T follicular helper cell (primary cell): ENCODE measurements at regions not wholly inside any gene's neighbourhood (a gene's known extent, or its start where the extent isn't known, plus 50 kb on each side); places are given as distances from the start of the nearest gene placed in this dataset.

ENCODE experiments used
- DNase-seq: peaks from one replicate; pipeline ENCODE4 v3.0.0-alpha.2; 2020; ENCODE audit warnings: low read depth

DNA sequence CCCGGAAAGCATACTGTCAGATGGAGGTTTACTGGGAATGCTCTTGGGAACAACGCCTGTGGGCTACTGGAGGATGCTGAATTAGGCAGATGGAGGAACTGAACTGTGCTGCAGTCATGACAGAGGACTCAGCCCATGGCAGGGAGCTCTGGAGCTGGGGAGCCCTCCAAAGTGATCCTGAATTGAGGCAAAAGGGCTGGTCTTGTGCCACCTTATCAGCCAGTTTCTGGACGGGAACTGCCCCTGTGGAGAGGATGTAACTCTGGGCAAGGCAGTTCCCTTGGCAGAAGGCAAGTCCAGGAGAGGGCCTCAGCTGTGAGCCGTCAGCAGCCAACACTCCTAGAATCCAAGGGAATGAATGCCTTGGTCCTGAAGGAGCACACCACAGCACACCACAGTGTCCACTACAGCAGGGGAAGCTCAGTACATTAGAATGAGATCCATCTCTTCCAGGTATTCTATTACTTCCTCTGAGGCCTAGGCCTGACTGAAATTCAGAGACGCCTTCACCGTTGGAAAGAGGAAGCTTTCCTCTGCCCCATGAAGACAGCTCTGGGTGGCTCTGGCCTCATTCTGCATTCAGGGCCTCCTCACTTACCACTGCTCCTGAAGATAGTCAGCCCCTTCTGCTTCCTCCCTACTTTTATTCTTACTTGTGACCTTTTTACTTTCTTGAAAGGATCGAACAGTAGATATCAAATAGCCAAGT is 139.6 kb upstream of the GPR26 start:
- no peak for DNase-seq

DNA sequence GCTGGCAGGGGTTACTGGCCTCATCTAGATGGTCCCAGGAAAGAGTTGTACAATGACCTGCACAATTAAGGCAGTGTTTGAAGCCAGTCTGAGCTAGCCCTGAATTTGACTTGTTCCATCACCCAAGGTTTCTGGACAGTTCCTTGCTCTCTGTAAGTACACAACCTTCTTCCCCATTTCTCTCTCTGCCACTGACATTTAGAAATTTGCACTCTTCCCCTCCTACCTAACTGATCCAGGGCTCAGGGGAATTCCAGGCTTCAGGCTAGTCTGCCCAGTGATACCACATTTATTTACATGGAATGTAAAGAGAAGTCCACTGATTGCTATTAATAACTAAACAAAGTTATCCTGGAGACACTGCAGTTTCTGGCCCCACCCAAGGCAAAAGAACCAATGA is 139.0 kb upstream of the GPR26 start:
- no peak for DNase-seq

DNA sequence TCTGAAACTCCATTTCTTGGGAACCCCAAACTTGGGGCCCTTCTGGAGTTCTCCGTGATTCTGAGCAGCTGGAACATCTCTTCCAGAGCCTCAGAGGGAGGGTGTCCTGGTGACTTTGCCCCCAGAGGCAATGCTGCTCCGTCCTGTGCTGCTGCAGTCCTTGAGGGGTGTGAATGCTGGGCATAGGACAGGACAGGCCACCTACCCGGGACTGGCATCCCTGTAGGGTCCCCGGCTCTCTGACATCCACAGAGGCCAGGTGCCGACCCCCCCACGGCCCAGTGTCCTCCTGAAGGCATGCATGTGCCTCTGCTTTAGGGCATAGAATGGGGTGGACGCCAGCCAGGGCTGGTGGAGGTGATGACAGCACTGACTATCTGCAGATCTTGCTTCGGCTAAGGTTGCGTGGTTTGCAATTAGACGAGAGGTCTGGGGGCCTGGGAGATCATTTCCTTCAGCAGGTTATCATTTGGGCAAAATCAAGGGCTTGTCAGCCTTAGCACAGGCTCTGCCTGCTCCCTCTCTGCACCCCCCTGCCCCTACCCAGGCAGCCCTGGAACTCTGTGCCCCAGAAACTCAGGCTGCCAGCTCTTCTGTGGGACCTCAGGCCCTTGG is 136.9 kb upstream of the GPR26 start:
- DNase-seq = no peak

DNA sequence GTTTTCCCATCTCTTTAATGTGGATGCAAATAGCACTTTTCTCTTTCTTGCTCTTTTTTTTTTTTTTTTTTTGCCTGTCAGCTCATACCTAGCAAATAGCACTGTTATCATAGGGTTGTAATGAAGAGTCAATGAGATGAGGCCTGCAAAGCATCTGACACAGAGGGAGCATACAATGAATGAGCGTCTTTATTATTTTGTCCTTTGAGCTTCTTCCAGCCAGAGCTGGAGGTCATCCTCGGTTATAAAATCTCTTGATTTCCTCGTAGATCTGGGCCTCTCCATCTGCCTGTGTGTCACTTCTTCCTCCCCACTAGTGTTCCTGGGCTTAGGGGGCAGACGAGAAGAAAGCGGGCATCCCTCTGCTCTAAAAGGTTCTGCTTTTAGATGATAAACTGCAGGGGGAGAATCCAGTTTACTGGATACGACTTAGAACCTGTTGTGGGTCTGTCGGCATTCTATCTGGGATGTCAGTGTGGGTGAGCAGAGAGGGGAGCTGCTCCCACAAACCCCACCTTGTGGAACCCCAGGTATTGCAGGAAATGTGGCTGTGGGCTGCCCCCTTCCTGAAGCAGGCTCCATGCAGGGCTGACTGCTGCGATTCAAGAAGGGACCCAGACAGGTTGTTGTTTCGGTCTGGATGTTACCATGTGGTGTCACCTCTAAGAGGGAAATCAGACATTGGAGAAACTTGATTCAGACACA is 135.8 kb upstream of the GPR26 start:
- no peak for DNase-seq

DNA sequence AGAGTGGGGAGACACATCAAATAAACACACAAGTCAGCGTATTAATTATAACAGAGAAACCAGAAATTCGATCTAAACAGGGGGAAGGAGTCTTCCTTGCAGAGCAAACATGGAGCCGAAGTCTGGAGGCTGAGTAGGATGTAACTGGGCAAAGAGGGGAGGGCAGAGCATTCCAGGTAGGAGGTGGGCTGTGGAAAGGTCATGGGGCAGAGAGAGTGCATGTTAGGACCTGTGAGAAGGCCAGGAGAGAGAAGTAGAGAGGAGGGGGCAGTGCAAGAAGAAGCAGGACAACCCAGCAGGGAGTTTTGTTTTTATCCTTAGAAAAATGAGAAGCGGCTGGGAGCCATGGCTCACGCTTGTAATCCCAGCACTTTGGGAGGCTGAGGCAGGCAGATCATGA is 130.8 kb upstream of the GPR26 start:
- no peak for DNase-seq

DNA sequence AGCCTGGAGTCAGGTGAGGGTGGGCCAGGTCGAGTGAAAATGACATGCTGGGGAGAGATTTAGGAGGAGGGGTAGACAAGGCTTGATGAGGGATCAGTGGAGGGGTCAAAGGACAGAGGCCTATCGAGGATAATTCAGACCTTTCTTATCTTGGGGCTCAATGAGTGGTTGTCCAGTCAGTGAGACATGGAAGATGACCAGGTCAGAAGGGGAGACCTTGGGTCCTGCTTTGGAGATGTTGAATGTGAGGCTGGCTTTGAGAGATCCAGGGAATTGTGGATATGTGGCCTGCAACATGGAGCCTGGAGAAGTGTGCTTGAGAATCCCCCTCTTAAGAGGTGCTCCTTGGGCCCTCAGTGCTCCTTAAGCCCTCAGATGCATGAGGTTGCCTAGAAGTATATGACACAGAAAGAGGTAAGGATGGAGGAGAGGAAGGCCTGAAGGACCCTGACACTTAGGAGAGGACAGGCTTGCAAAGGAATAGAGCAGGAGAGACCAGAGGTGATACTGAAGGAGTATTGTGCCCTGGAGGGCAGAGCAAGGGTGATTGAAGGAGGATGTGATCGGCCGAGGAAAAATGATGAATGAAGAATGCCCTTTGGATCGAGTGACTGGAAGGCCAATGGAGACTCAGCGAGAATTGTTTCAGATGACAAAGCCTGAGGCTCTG is 129.8 kb upstream of the GPR26 start:
- no peak for DNase-seq

DNA sequence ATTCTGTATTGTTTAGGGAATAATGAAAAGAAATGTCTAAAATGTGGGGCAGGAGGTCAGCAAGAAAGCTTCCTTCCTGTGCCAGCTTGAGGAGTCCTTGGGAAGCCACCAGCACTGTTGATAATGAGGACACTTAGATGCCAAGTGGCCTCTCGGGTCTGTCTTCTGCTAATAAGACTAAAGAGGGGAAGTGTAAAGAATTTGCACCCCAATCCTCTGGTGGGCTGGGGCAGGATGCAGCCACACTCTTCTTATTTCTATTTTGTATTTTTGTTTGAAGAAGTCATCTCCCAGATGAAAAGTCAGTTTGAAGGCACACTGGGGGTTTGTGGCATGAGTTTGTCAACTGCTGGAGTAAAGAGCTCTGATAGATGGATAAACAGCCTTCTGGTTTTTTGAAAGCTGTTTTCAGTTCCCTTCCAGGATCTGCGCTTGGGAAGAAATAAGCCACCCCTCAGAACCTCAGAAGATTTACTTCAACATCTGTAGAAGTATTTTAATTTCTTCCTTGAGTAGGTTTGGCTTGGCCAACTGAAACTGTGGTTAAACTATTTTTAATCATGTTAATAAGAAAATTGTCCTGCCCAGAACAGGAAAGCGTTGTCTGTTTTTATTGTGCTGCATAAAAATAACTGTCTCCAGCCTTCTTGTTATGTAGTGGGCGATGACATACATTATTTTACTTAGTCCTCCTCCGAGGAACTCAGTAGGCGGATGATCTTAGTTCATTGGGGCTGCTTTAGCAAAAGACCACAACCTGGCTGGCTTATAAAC is 128.8 kb upstream of the GPR26 start:
- DNase-seq = no peak

DNA sequence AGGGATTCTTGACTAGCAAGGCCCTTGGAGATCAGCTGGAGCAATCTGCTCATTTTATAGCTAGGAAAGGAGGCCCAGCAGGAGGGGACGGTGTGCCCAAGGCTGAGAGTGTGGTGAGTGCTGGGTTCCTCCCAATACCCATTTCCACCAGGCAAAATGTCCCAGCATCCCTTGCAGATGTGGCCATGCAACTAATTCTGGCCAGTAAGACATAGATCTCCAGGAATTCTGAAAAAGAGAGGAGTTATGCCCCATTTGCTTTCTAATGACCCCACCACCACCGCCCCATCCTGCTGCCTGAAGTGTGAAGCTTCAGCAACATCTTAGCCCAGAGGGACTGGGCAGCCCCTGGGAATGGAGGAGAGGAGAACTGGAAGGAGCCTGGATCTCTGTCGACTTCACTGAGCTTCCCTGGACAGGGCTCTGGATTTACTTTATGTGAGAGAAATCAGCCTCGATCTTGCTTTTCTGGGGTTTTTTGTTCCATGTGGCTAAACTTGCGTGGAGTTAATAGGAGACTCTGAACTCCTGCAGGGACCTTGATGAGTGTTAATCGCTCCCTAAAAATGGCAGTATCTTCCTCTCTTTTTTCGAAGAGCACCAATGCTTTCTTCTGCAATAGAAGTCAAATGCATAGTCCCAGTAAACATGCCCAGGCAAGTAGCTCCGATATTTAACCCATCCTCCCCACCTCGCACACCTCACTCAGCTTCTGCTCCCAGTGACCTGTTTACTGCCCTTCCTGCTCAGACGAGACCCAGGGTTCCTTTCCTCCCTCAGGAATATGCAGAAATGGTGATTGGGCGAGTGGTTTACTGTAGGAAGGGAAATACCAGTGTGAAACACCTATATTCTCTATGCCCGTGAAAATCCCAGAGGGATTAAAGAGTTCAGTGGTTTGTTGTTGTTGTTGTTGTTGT is 127.5 kb upstream of the GPR26 start:
- DNase-seq = no peak

DNA sequence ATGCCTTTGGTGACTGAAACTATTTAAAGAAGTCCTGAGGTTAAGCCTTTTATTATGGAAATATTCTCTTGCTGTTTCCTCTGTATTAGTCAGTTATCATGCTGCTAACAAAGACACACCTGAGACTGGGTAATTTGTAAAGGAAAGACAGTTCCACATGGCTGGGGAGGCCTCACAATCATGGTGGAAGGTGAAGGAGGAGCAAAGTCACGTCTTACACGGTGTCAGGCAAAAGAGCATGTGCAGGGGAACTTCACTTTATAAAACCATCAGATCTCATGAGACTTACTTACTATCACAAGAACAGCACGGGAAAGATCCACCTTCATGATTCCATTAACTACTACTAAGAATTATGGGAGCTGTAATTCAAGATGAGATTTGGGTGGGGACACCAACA is 121.2 kb upstream of the GPR26 start:
- no peak for DNase-seq

DNA sequence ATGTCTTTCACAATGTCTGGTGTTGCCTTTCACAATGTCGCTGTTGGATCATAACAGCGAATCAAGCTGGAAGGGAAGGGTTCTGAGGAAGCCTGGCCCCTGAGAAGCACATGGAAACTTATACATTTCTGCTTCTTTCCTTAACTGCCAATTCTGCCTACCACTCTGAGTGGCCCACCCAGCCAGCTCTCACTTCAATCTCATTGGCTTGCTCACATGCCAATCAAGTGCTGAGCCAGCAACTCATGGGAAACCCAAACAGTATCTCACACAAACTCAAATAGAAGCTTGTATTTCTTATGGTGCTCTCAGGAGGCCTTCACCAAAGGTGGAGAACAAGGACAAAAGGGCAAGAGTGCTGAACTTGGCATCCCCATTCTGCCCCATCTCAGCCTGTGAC is 117.4 kb upstream of the GPR26 start:
- no peak for DNase-seq

DNA sequence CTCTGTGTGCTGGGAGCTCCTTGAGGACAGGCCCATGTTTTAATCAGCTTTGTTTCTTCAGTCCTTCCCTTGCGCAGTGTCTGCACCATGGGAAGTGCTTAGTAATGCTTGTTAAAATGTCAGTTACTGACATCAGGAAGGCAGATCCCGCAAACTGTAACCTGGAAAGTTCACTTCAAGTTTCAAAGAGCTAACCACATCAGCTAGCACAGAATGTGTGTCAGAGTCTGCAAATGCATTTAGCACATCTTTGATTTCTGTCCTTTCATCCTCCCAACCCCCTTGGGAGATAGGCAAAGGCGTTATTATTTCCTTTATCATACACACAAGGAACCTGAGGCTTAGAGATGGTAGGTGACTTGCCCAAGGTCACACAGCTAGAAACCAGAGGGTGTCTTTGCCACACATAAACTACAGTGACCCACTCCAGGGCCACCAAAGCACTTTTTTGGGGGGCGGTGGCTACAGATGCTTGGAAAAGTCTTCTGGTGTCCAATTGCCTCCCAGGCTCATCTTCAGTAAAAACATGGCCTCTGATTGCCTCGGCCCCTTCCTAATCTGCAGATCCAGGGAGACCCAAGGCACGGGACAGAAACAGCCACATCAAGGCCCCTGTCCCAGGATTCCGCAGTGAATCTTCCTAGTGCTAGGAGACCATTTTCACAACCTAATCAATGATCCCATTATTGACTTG is 116.2 kb upstream of the GPR26 start:
- no peak for DNase-seq

DNA sequence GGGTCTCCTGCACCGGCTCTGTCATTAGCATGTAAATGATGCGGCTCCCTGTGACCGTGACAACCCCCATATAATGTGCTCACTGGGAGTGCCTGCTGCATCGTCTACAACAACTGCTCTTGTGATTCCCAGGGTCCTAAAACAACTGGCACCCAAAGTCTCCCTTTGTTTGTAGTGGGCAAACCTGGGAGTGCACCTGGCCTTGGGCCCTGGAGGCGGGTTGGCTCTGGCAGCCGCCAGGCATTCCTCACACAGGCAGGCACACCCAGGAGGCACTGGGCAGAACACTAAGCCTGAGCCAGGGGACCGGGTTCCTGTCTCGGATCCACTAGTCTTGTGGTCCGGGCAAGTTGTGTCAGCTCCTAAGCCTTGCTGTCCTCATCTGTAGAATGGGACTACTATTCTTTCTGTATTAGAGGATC is 115.5 kb upstream of the GPR26 start:
- DNase-seq = no peak

DNA sequence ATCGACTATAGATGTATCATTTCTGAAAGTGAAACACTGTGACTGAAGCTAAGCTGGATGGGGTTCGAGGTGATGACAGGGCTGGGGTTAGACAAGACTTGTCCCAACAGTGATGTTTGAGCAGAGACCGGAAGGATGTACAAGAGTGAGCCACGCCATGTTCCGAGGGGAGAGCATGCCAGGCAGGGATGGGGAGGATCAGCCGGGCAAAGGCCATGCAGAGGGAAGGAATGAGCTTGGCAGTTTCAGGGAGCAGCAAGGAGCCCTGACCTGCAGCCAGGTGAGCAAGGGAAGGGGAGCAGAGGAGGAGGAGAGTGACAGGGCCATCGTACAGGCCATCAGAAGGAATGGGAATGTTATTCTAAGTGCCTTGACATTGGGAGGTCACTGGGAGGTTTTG is 114.9 kb upstream of the GPR26 start:
- DNase-seq = no peak

DNA sequence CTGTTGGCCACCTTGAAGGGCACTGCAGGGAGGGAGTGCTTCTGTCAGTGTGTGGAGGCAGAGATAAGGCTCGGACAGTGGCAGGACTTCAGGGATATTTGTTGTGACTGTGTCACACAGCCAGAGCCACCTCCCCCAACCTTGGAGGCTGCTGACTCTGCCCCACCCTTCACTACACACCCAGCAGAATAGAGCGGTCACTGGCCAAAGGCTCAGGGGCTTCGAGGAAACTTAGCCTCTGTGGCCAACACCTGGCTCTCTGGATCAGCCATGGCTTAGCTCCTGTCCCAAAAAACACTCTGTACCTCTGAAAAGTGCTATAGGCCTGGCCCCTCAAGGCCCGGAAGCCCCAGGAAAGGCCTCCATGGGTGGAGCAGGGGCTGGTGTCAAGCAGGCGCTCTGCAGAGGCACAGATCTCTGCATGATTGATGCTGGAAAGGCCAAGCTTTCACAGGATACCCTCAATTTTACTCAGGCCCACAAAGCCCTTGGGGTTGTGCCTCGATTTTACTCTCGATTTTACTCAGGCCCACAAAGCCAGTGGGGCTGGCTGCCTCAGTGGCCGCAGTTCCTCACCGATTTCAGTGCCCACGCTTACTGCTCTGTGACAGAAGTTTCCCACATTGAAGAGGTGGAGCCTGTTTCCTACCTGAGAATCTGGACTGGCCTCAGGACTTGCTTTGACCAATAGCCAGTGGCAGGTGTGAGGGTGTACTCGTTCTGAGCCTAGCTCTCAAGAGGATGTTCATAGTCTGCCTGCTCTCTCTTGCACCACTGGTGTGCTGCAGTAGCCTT is 113.2 kb upstream of the GPR26 start:
- DNase-seq = no peak

DNA sequence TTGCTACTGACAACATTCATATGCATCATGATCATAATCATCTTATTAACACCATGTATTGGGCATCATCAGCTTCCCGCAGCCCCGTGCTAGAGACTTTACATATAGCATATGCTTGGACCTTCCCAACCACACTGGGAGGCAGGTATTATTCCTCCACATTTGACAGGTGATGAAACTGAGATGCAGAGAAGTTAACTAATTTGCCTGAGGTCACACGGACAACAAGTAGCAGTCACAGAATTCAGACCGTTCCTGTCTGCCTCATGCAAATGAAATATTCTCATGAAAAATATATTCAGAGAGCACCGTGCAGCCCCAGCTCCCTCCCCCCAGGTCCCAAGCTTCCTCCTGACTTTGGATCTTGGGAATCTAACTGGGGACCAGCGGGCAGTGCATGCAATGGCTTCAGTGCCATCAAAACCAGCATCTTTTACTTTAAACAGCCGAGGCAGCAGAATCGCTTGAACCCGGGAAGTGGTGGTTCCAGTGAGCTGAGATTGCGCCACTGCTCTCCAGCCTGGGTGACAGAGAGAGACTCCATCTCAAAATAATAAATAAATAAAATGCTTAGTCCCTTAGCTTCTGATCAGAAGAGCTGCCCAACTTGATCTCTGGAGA is 112.2 kb upstream of the GPR26 start:
- DNase-seq = no peak

DNA sequence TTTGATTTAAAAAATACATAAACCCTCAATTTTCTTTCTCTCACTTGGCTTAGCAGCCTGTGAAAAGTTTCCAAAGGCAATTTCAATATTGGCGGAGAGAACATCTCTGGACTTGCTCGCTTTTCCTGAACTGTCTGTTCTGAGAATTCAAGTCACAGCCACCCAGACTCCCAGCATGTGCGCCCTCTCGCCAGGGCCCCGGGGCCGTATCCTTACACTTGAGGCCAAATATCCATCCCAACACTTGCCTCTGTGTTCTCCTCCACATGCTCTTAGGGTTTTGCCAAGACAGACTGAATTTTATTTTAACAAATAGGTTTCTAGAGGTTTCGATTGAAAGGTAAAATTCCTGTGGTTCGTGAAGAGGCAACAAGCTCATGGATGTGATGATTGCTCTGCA is 111.5 kb upstream of the GPR26 start:
- no peak for DNase-seq

DNA sequence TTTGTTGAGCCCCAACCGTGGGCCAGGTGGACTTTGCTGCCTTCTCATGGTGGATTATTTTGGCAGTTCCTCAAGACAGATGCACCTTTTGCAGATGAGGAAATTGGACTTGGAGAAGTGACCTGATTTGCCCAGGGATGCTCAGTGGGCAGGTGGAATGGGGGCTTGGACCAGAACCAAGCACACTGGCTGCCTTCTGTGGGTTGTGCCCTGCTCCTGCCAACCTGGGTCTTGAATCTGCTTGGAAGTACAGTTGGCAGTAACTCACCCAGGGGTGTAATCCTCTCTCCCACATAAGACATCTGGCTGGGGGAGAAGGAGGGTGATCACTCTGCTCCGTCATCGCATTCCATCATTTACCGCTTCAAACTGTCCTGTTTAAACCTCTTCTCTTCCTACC is 110.5 kb upstream of the GPR26 start:
- no peak for DNase-seq

DNA sequence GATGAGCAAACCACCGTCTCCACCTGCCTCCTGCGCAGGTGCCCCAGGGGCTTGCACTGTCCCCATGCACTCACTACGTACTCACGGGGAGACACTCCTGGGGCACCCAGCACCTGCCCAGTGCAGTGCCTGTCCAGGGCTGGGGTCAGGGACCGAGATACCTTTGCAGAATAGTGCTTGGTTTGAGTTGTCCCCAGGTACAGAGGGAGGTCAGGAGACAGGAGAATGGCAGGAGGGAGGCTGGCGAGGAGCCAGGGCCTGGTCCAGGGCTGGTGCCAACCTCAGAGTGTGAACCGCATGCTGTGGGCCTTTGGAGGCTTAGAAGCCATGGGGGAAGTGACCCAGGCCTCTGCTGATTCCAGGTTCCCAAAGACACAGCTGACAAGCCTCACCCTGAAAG is 110.1 kb upstream of the GPR26 start:
- no peak for DNase-seq

DNA sequence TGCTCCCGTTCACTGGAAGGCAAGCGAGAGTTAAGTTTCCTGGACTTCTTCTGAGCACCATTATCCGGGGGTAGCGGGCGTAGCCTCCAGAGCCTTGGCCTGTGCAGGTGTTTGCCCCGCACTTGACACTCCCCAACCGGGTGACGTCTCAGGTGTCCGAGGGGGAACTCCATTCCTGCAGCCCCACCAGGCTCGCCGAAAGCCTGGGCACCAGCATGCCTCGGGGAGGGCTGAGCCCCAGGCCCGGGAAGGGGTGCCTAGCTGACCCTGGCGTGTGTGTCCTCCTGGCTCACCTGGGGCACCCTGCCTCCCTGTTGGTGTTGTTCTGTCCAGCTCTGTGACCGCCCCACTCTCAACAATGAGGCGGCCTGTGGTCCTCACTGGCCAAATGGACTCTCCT is 109.4 kb upstream of the GPR26 start:
- no peak for DNase-seq
